Esophagus muscularis mucosa (tissue), 4 donors: ENCODE measurements at regions not wholly inside any gene's neighbourhood (a gene's known extent, or its start where the extent isn't known, plus 50 kb on each side); places are given as distances from the start of the nearest gene placed in this dataset.

Experiments
- DNase-seq: peaks from one replicate; pipeline ENCODE4 v3.0.0-alpha.2; 2017; ENCODE audit errors: extremely low spot score
- H3K27ac ChIP-seq, 4 donors: fragments of 200-600 bp; sonication (generic); replicated peaks in 1 of 4; 1 replicate in 3 of 4; 2 replicates in 1 of 4; pipeline ENCODE4 v1.5.1; 2016 to 2019; ENCODE audit warnings: mild to moderate bottlenecking in 1 of 4
- H3K27me3 ChIP-seq, 4 donors: fragments of 200-600 bp; sonication (generic); one replicate each; pipeline versions ENCODE4 v1.5.1 to v1.6.0; 2016 to 2019
- H3K36me3 ChIP-seq, 4 donors: fragments of 200-600 bp; sonication (generic); one replicate each; pipeline ENCODE4 v1.5.1; 2016 to 2019
- H3K4me1 ChIP-seq, 4 donors: fragments of 200-600 bp; sonication (generic); one replicate each; pipeline ENCODE4 v1.5.1; 2016 to 2019
- H3K4me3 ChIP-seq, 4 donors: fragments of 200-600 bp; sonication (generic); 1 replicate in 2 of 4; 2 replicates in 2 of 4; pipeline ENCODE4 v1.5.1; 2016 to 2019; ENCODE audit warnings: mild to moderate bottlenecking in 4 of 4, moderate library complexity in 1 of 4
- H3K9me3 ChIP-seq, 4 donors: fragments of 200-600 bp; sonication (generic); 1 replicate in 3 of 4; 2 replicates in 1 of 4; pipeline ENCODE4 v1.5.1; 2016 to 2019
- EP300 ChIP-seq: sonication (generic); formaldehyde crosslinking; IDR thresholded peaks from one replicate; pipeline ENCODE4 v1.6.1; 2017; ENCODE audit warnings: antibody characterized with exemption
- POLR2A ChIP-seq: fragments of 450-650 bp; IDR thresholded peaks from one replicate; pipeline ENCODE4 v1.6.1; 2017; ENCODE audit warnings: antibody characterized with exemption, moderate library complexity, mild to moderate bottlenecking, low read depth
- POLR2AphosphoS5 ChIP-seq, 2 donors: sonication (generic); formaldehyde crosslinking; IDR thresholded peaks; one replicate each; pipeline ENCODE4 v1.6.1; 2017; ENCODE audit warnings: antibody characterized with exemption in 2 of 2
- WGBS: methylation state at CpG from one replicate; pipeline ENCODE4 v1.1.5; 2018; 5-methylcytosine and 5-hydroxymethylcytosine counted together
- intact Hi-C: fragments of 100-400 bp; cut with DNase I; formaldehyde crosslinking; loops from one replicate; pipeline ENCODE4 v1.15.1; 2023
- TF ChIP-seq, protein P1 (sequence below), 3 experiments: fragments of 200-600 bp in 2 of 3; fragments of 450-650 bp in 1 of 3; sonication (generic) in 2 of 3; IDR thresholded peaks; one replicate each; pipeline ENCODE4 v1.5.1; 2017 to 2019; ENCODE audit warnings: antibody characterized with exemption in 3 of 3, mild to moderate bottlenecking in 2 of 3, moderate library complexity in 1 of 3

DNA sequence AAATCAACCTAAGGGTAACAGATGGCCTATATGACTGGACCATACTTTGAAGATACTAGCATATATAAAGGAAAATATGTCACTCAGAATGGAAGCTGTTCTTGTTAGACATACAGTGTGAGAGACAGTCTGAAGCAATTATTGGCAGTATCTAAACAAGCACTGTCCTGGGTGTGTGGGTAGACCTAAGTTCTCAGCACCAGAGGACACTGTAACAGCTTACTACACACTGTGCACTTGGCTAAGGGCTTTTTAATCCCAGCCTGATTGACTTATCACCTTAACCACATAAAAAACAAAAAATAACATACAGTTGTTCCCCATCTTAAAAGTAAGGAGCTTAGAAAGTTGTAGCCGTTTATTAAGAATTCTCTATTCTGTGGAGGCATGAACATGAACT, 1066.1 kb upstream of the FANCL start:
- no peak for DNase-seq
- no peaks in the 10 kb centered on the region for H3K36me3 ChIP-seq
- no peak overlapping the region for H3K27ac ChIP-seq
- peaks cover 0 to under 1% (median under 1%) of the 10 kb centered on the region in 4 donors for H3K4me1 ChIP-seq
- 93% methylated on average over 1 of the region's 1 CpG for WGBS
- H3K9me3 ChIP-seq = no peaks in the 10 kb centered on the region
- no peak overlapping the region for H3K4me3 ChIP-seq
- no peaks in the 10 kb centered on the region for H3K27me3 ChIP-seq
- TF ChIP-seq POLR2A = no peak
- no peak for TF ChIP-seq POLR2AphosphoS5 (IDR thresholded peaks at IDR 0.05)
- TF ChIP-seq, protein P1, sequence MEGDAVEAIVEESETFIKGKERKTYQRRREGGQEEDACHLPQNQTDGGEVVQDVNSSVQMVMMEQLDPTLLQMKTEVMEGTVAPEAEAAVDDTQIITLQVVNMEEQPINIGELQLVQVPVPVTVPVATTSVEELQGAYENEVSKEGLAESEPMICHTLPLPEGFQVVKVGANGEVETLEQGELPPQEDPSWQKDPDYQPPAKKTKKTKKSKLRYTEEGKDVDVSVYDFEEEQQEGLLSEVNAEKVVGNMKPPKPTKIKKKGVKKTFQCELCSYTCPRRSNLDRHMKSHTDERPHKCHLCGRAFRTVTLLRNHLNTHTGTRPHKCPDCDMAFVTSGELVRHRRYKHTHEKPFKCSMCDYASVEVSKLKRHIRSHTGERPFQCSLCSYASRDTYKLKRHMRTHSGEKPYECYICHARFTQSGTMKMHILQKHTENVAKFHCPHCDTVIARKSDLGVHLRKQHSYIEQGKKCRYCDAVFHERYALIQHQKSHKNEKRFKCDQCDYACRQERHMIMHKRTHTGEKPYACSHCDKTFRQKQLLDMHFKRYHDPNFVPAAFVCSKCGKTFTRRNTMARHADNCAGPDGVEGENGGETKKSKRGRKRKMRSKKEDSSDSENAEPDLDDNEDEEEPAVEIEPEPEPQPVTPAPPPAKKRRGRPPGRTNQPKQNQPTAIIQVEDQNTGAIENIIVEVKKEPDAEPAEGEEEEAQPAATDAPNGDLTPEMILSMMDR (IDR thresholded peaks at IDR 0.05) = no peak
- TF ChIP-seq EP300 = no peak
- intact Hi-C loops = loop anchor here (10.0 kb wide), 1 partner anchor 1278 kb away; no protein-coding TSS in a partner anchor

DNA sequence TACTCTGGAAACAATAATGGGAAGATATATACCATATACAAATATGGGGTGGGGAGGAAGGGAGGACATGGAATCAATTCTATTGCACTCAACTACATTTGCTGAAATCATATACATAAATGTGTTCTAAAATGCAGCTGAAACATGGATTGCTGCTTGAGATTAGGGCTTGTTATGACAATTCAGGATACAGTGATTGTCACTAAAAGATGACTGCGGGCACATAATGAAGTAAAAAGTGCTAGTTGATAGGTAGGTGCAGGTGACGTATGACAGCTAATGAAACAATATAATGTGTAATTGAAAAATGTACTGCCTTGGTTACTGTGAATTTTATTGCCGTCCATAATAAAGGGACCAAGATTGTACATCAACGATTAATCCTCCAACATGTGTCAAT, 1062.1 kb upstream of the FANCL start:
- Histone ChIP-seq H3K4me3 (no peak overlapping the region), H3K9me3 (no peaks in the 10 kb centered on the region), H3K4me1 (peaks cover 0 to 9% (median 5%) of the 10 kb centered on the region in 4 donors), H3K36me3 (no peaks in the 10 kb centered on the region), H3K27ac (no peak overlapping the region), H3K27me3 (no peaks in the 10 kb centered on the region)
- WGBS = 95% methylated on average over 4 of the region's 4 CpGs
- TF ChIP-seq, protein P1 (IDR thresholded peaks at IDR 0.05) = no peak
- TF ChIP-seq EP300 = no peak
- no peak for TF ChIP-seq POLR2AphosphoS5 (IDR thresholded peaks at IDR 0.05)
- no peak for TF ChIP-seq POLR2A
- intact Hi-C loops = loop anchor here (10.0 kb wide), 1 partner anchor 1282 kb away; no protein-coding TSS in a partner anchor
- no peak for DNase-seq

DNA sequence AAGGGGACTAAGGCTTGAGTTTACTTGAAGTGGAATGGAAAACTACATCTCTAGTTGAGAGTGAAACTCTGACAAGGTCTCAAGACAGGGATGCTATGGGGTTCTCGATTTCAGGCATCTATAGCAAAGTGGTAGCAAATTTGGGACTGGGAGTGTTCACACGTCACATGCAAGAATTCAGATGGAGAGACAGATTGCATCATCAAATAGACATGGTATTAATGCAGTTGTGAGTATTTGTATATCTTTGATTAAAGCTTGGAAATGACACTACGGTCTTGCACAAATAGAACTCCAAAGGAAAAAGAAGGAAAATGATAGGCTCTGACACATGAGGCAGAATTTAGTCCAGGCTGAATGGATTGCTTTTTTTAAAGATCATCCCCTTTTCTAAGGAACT, 1061.6 kb upstream of the FANCL start:
- WGBS = 86% methylated on average over 3 of the region's 3 CpGs
- Histone ChIP-seq H3K27ac (no peak overlapping the region), H3K9me3 (no peaks in the 10 kb centered on the region), H3K27me3 (no peaks in the 10 kb centered on the region), H3K36me3 (no peaks in the 10 kb centered on the region), H3K4me1 (peaks cover 0 to 9% (median 5%) of the 10 kb centered on the region in 4 donors), H3K4me3 (no peak overlapping the region)
- no peak for DNase-seq
- no peak for TF ChIP-seq EP300
- TF ChIP-seq, protein P1 (IDR thresholded peaks at IDR 0.05) = no peak
- no peak for TF ChIP-seq POLR2A
- TF ChIP-seq POLR2AphosphoS5 (IDR thresholded peaks at IDR 0.05) = no peak
- intact Hi-C loops = loop anchor here (10.0 kb wide), 1 partner anchor 1282 kb away; no protein-coding TSS in a partner anchor

DNA sequence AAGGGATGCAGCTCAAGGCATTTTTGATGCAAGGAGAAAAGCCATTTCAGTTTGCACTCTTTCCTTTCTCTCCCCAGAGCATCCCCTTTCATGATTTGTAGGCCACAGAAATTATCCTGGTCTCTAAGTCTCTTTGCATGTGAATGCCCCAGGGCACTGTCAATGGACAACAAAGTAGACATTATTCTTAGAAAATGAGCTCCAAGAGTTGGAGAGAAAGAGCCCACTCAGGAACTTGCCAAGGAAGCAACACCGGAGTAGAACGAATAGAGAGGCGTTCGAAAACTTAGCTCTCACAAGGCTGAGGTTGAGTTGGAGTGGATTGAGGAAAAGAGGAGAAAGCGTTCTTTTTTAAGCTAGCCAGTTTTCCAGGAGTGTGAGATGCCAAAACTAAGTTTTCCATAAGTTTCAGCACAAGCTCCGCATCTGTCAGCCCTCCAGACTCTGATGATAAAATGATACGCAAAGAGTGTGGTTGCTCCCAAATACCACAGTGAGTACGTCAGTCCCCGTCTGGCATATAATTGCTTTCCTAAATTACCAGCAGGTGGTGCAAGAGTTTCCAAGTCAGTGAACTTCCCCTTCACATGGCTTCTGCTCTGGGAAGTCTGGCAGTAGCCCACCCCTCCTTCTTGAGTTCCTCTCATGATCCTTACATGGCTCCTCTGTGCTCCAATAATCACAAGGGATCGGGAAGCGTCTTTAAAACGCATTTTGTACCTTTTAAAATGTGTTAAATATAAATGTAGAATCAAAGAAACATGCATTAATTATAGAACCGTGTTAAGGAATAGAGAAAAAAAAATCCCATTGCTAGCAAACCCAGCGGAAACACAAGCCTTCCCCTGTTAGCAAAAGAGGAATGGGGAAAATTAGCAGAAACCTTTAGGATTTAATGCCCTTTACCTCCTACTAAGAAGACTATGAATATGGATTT, 1060.6 kb upstream of the FANCL start:
- H3K4me3 ChIP-seq = no peak overlapping the region
- no peak overlapping the region for H3K27ac ChIP-seq
- peaks cover 0 to 9% (median 5%) of the 10 kb centered on the region in 4 donors for H3K4me1 ChIP-seq
- TF ChIP-seq POLR2AphosphoS5 (IDR thresholded peaks at IDR 0.05) (no peak), EP300 (no peak), POLR2A (no peak)
- TF ChIP-seq, protein P1 (IDR thresholded peaks at IDR 0.05) = peak; percentile 52 to 63 (median 56)
- no peaks in the 10 kb centered on the region for H3K9me3 ChIP-seq
- no peaks in the 10 kb centered on the region for H3K27me3 ChIP-seq
- intact Hi-C loops = loop anchor here (10.0 kb wide), 1 partner anchor 1283 kb away; no protein-coding TSS in a partner anchor
- no peak for DNase-seq
- no peaks in the 10 kb centered on the region for H3K36me3 ChIP-seq
- WGBS = 39% methylated on average over 14 of the region's 14 CpGs
